GM23338 (cell line): ENCODE measurements at regions not wholly inside any gene's neighbourhood (a gene's known extent, or its start where the extent isn't known, plus 50 kb on each side); places are given as distances from the start of the nearest gene placed in this dataset.

ENCODE experiments used
- ATAC-seq: fragments of 200-7000 bp; cut with Tn5 transposase; 3 replicates; pipeline ENCODE4 v1.9.1; 2020
- DNase-seq: peaks from one replicate; pipeline ENCODE4 v3.0.0-alpha.2; 2015; ENCODE audit warnings: low spot score
- H2AFZ ChIP-seq: fragments of 200-600 bp; sonication (generic); 2 replicates; pipeline ENCODE4 v1.8.0; 2016; ENCODE audit warnings: antibody characterized with exemption, mild to moderate bottlenecking, moderate library complexity
- H3F3A ChIP-seq: fragments of 200-600 bp; sonication (generic); replicated peaks from 2 replicates; pipeline ENCODE4 v1.8.0; 2017; ENCODE audit warnings: antibody characterized with exemption, mixed run types, low read depth
- H3K27ac ChIP-seq: fragments of 200-600 bp; sonication (generic); 2 replicates; pipeline ENCODE4 v1.6.1; 2016; ENCODE audit warnings: low read depth
- H3K27me3 ChIP-seq: fragments of 200-600 bp; sonication (generic); 2 replicates; pipeline ENCODE4 v1.8.0; 2016; ENCODE audit warnings: mild to moderate bottlenecking, mixed run types, moderate library complexity; ENCODE audit not compliant: insufficient read depth
- H3K36me3 ChIP-seq: fragments of 200-600 bp; sonication (generic); 2 replicates; pipeline ENCODE4 v1.8.0; 2016; ENCODE audit warnings: mild to moderate bottlenecking; ENCODE audit not compliant: insufficient read depth
- H3K4me1 ChIP-seq: fragments of 200-600 bp; sonication (generic); 2 replicates; pipeline ENCODE4 v1.8.0; 2016; ENCODE audit warnings: mild to moderate bottlenecking, moderate library complexity; ENCODE audit not compliant: insufficient read depth
- H3K4me2 ChIP-seq: fragments of 200-600 bp; sonication (generic); 2 replicates; pipeline ENCODE4 v1.7.1; 2017; ENCODE audit warnings: mixed run types
- H3K4me3 ChIP-seq: fragments of 200-600 bp; sonication (generic); 2 replicates; pipeline ENCODE4 v1.6.1; 2016; ENCODE audit warnings: mixed run types
- H3K79me2 ChIP-seq: fragments of 200-600 bp; sonication (generic); replicated peaks from 2 replicates; pipeline ENCODE4 v1.8.0; 2017; ENCODE audit warnings: mild to moderate bottlenecking; ENCODE audit not compliant: insufficient read depth
- H3K9me2 ChIP-seq: fragments of 200-600 bp; sonication (generic); 2 replicates; pipeline ENCODE4 v1.8.0; 2017; ENCODE audit not compliant: insufficient read depth
- H4K20me1 ChIP-seq: fragments of 200-600 bp; sonication (generic); replicated peaks from 2 replicates; pipeline ENCODE4 v1.8.0; 2017; ENCODE audit warnings: mild to moderate bottlenecking; ENCODE audit not compliant: insufficient read depth
- H3K27ac Mint-ChIP-seq: 2 replicates; pipeline ENCODE4 v1.8.0; 2020; ENCODE audit warnings: inconsistent platforms, mild to moderate bottlenecking, moderate library complexity, mixed read lengths
- H3K27me3 Mint-ChIP-seq: 3 replicates; pipeline ENCODE4 v1.8.0; 2022; ENCODE audit warnings: low read depth, mild to moderate bottlenecking, moderate library complexity, mixed read lengths, inconsistent platforms; ENCODE audit not compliant: insufficient read depth, poor library complexity
- H3K36me3 Mint-ChIP-seq: 3 replicates; pipeline ENCODE4 v1.8.0; 2021; ENCODE audit warnings: low read depth, mild to moderate bottlenecking, inconsistent platforms, moderate library complexity, mixed read lengths
- H3K4me1 Mint-ChIP-seq: 3 replicates; pipeline ENCODE4 v1.8.0; 2020; ENCODE audit warnings: mild to moderate bottlenecking, inconsistent platforms, mixed read lengths
- H3K4me3 Mint-ChIP-seq: 3 replicates; pipeline ENCODE4 v1.8.0; 2021; ENCODE audit warnings: moderate library complexity, mild to moderate bottlenecking, inconsistent platforms, mixed read lengths
- H3K9me3 Mint-ChIP-seq: 3 replicates; pipeline ENCODE4 v1.8.0; 2020; ENCODE audit warnings: moderate library complexity, mild to moderate bottlenecking, inconsistent platforms, mixed read lengths
- CTCF ChIP-seq, 2 experiments: fragments of 200-600 bp in 1 of 2; sonication (generic) in 1 of 2; conservative IDR thresholded peaks; 2 replicates each; pipeline versions ENCODE4 v1.5.1 to v1.6.1; 2016 to 2017; ENCODE audit warnings: antibody characterized with exemption in 2 of 2, low read depth in 2 of 2, mild to moderate bottlenecking in 2 of 2, moderate library complexity in 1 of 2
- EZH2 ChIP-seq: fragments of 200-600 bp; sonication (generic); IDR thresholded peaks from one replicate; pipeline ENCODE4 v1.8.0; 2017; ENCODE audit warnings: antibody characterized with exemption, mild to moderate bottlenecking, low read depth; ENCODE audit not compliant: unreplicated experiment
- JUNB ChIP-seq: IDR thresholded peaks from one replicate; pipeline ENCODE4 v1.6.1; 2016; ENCODE audit warnings: antibody characterized with exemption; ENCODE audit not compliant: unreplicated experiment
- NANOG ChIP-seq: IDR thresholded peaks from 2 replicates; pipeline ENCODE4 v1.6.1; 2016; ENCODE audit warnings: antibody characterized with exemption, borderline replicate concordance
- POLR2AphosphoS5 ChIP-seq: IDR thresholded peaks from 2 replicates; pipeline ENCODE4 v1.6.1; 2016; ENCODE audit warnings: antibody characterized with exemption, low read depth
- STAT1 ChIP-seq: IDR thresholded peaks from one replicate; pipeline ENCODE4 v1.6.1; 2016; ENCODE audit warnings: antibody characterized with exemption; ENCODE audit not compliant: unreplicated experiment
- ZNF114 ChIP-seq: fragments of 250-450 bp; sonication (Bioruptor Pico); IDR thresholded peaks from 2 replicates; pipeline ENCODE4 v1.5.0; 2020; ENCODE audit warnings: mild to moderate bottlenecking, moderate library complexity
- ZNF462 ChIP-seq: fragments of 250-450 bp; sonication (Bioruptor Pico); IDR thresholded peaks from 2 replicates; pipeline ENCODE4 v1.5.0; 2020; ENCODE audit warnings: mild to moderate bottlenecking, moderate library complexity

GRCh38 chr1:195714248-195714647 lies 894.0 kb downstream of the KCNT2 start:
- no peaks in the 10 kb centered on the region for H3K27me3 Mint-ChIP-seq
- no peaks in the 10 kb centered on the region for H3K79me2 ChIP-seq
- H3K27me3 ChIP-seq, result no peaks in the 10 kb centered on the region
- H3K27ac ChIP-seq, result no peak overlapping the region
- ATAC-seq (no peak), DNase-seq (no peak)
- no peak overlapping the region for H3K4me2 ChIP-seq
- peaks cover 23% of the 10 kb centered on the region for H3K4me1 ChIP-seq
- no peaks in the 10 kb centered on the region for H3K36me3 ChIP-seq
- H3F3A ChIP-seq, result no peaks in the 10 kb centered on the region
- H3K4me1 Mint-ChIP-seq, result peaks cover 17% of the 10 kb centered on the region
- no peaks in the 10 kb centered on the region for H3K9me3 Mint-ChIP-seq
- no peak overlapping the region for H2AFZ ChIP-seq
- H3K36me3 Mint-ChIP-seq, result no peaks in the 10 kb centered on the region
- no peak overlapping the region for H3K4me3 ChIP-seq
- H3K4me3 Mint-ChIP-seq, result no peak overlapping the region
- TF ChIP-seq EZH2 (no peak), JUNB (no peak), STAT1 (no peak), POLR2AphosphoS5 (no peak), ZNF114 (CRISPR knock-in tag) (no peak), ZNF462 (CRISPR knock-in tag) (no peak), NANOG (no peak), CTCF (conservative IDR thresholded peaks at IDR 0.05; ENCODE audit: low read depth in 2 of 2) (no peak)
- H3K9me2 ChIP-seq, result peaks cover 4% of the 10 kb centered on the region; the same call in 1 of the 2 replicates
- no peak overlapping the region for H3K27ac Mint-ChIP-seq
- no peaks in the 10 kb centered on the region for H4K20me1 ChIP-seq
